GM19035 (cell line): ENCODE measurements at regions not wholly inside any gene's neighbourhood (a gene's known extent, or its start where the extent isn't known, plus 50 kb on each side); places are given as distances from the start of the nearest gene placed in this dataset.

Experiments used
- ATAC-seq: cut with Tn5 transposase; IDR thresholded peaks from one replicate; pipeline ENCODE4 v1.9.1; 2021; ENCODE audit not compliant: unreplicated experiment

- ATAC-seq = no peak
Measured at GRCh38 chr1:214199585-214199984, 81.4 kb upstream of the SMYD2 start.

GRCh38 chr1:214202992-214203391 lies 78.0 kb upstream of the SMYD2 start:
- no peak for ATAC-seq

- no peak for ATAC-seq
Measured at GRCh38 chr1:214205053-214205452, 75.9 kb upstream of the SMYD2 start.

- no peak for ATAC-seq
Measured at GRCh38 chr1:214208460-214208859, 72.5 kb upstream of the SMYD2 start.

GRCh38 chr1:214209260-214209808 lies 71.6 kb upstream of the SMYD2 start:
- ATAC-seq = no peak

GRCh38 chr1:214213136-214213535 lies 67.8 kb upstream of the SMYD2 start:
- no peak for ATAC-seq

- ATAC-seq = no peak
Measured at GRCh38 chr1:214214851-214215250, 66.1 kb upstream of the SMYD2 start.

GRCh38 chr1:214215583-214215982 lies 65.4 kb upstream of the SMYD2 start:
- ATAC-seq = no peak

GRCh38 chr1:214216021-214216420 lies 64.9 kb upstream of the SMYD2 start:
- ATAC-seq = no peak

- no peak for ATAC-seq
Measured at GRCh38 chr1:214216779-214217178, 64.2 kb upstream of the SMYD2 start.

GRCh38 chr1:214219902-214220301 lies 61.1 kb upstream of the SMYD2 start:
- ATAC-seq = no peak

GRCh38 chr1:214220891-214221290 lies 60.1 kb upstream of the SMYD2 start:
- ATAC-seq = no peak

GRCh38 chr1:214224611-214225354 lies 56.2 kb upstream of the SMYD2 start:
- ATAC-seq = no peak

- ATAC-seq = no peak
Measured at GRCh38 chr1:214228976-214229375, 52.0 kb upstream of the SMYD2 start.

- no peak for ATAC-seq
Measured at GRCh38 chr1:214229736-214230135, 51.2 kb upstream of the SMYD2 start.
